GM12874 (cell line): ENCODE measurements at regions not wholly inside any gene's neighbourhood (a gene's known extent, or its start where the extent isn't known, plus 50 kb on each side); places are given as distances from the start of the nearest gene placed in this dataset.

Experiments used
- CTCF ChIP-seq: IDR thresholded peaks from 2 replicates; pipeline ENCODE4 v1.5.1; 2011; ENCODE audit warnings: low read depth, mild to moderate bottlenecking, control low read depth, low read length, moderate library complexity; ENCODE audit not compliant: insufficient read depth

- TF ChIP-seq CTCF = no peak
Measured at GRCh38 chr5:163362840-163363371, 74.5 kb upstream of the CCNG1 start.

GRCh38 chr5:163363389-163363788 lies 74.0 kb upstream of the CCNG1 start:
- TF ChIP-seq CTCF = no peak

GRCh38 chr5:163366757-163367156 lies 70.6 kb upstream of the CCNG1 start:
- TF ChIP-seq CTCF = no peak

- TF ChIP-seq CTCF = no peak
Measured at GRCh38 chr5:163369776-163370385, 67.5 kb upstream of the CCNG1 start.

- TF ChIP-seq CTCF = no peak
Measured at GRCh38 chr5:163373436-163374084, 63.8 kb upstream of the CCNG1 start.

- TF ChIP-seq CTCF = no peak
Measured at GRCh38 chr5:163377982-163378381, 59.4 kb upstream of the CCNG1 start.

- TF ChIP-seq CTCF = no peak
Measured at GRCh38 chr5:163379298-163380155, 57.9 kb upstream of the CCNG1 start.
